ENCODE measurements at regions not wholly inside any gene's neighbourhood (a gene's known extent, or its start where the extent isn't known, plus 50 kb on each side); places are given as distances from the start of the nearest gene placed in this dataset.
A peak's percentile ranks its signal among the peaks of the same experiment; 100 is the strongest.

- no peak for DNase-seq
- Mint-ChIP-seq H3K4me3 (no peak overlapping the region), H3K27ac (no peak overlapping the region), H3K27me3 (ENCODE audit: low read depth, poor library complexity) (peaks cover 12% of the 10 kb centered on the region), H3K4me1 (peaks cover 7% of the 10 kb centered on the region), H3K9me3 (no peaks in the 10 kb centered on the region), H3K36me3 (ENCODE audit: low read depth) (no peaks in the 10 kb centered on the region)
- no peak for TF ChIP-seq CTCF (IDR thresholded peaks at IDR 0.05)
These were observed 133.3 kb upstream of the NOL4 start for GRCh38 chr18:34357944-34358580.

GRCh38 chr18:34358923-34359322, 134.2 kb upstream of the NOL4 start:
- Mint-ChIP-seq H3K9me3 (no peaks in the 10 kb centered on the region), H3K27ac (peak overlapping the region; percentile 40), H3K27me3 (ENCODE audit: low read depth, poor library complexity) (peaks cover 12% of the 10 kb centered on the region), H3K4me3 (no peak overlapping the region), H3K36me3 (ENCODE audit: low read depth) (no peaks in the 10 kb centered on the region), H3K4me1 (peaks cover 7% of the 10 kb centered on the region)
- TF ChIP-seq CTCF (IDR thresholded peaks at IDR 0.05), result no peak
- peak; percentile 16 for DNase-seq

- Mint-ChIP-seq H3K36me3 (ENCODE audit: low read depth) (no peaks in the 10 kb centered on the region), H3K27ac (no peak overlapping the region), H3K4me3 (no peak overlapping the region), H3K27me3 (ENCODE audit: low read depth, poor library complexity) (peaks cover 9% of the 10 kb centered on the region), H3K9me3 (no peaks in the 10 kb centered on the region), H3K4me1 (peaks cover 4% of the 10 kb centered on the region)
- no peak for DNase-seq
- TF ChIP-seq CTCF (IDR thresholded peaks at IDR 0.05), result no peak
These were observed 140.0 kb upstream of the NOL4 start for GRCh38 chr18:34364699-34365098.

GRCh38 chr18:34370704-34371395, 146.1 kb upstream of the NOL4 start:
- no peak overlapping the region for H3K4me3 Mint-ChIP-seq
- peaks cover 7% of the 10 kb centered on the region for H3K27me3 Mint-ChIP-seq (ENCODE audit: low read depth, poor library complexity)
- H3K9me3 Mint-ChIP-seq, result no peaks in the 10 kb centered on the region
- no peak for TF ChIP-seq CTCF (IDR thresholded peaks at IDR 0.05)
- no peak overlapping the region for H3K27ac Mint-ChIP-seq
- no peak for DNase-seq
- H3K4me1 Mint-ChIP-seq, result no peaks in the 10 kb centered on the region
- H3K36me3 Mint-ChIP-seq (ENCODE audit: low read depth), result no peaks in the 10 kb centered on the region

- Mint-ChIP-seq H3K9me3 (no peaks in the 10 kb centered on the region), H3K4me3 (no peak overlapping the region), H3K27ac (no peak overlapping the region), H3K4me1 (no peaks in the 10 kb centered on the region), H3K27me3 (ENCODE audit: low read depth, poor library complexity) (peaks cover 4% of the 10 kb centered on the region), H3K36me3 (ENCODE audit: low read depth) (no peaks in the 10 kb centered on the region)
- no peak for TF ChIP-seq CTCF (IDR thresholded peaks at IDR 0.05)
- DNase-seq, result no peak
These were observed 155.6 kb upstream of the NOL4 start for GRCh38 chr18:34380326-34380725.

GRCh38 chr18:34385311-34385710, 160.6 kb upstream of the NOL4 start:
- TF ChIP-seq CTCF (IDR thresholded peaks at IDR 0.05), result no peak
- no peaks in the 10 kb centered on the region for H3K36me3 Mint-ChIP-seq (ENCODE audit: low read depth)
- H3K27ac Mint-ChIP-seq, result no peak overlapping the region
- peaks cover 4% of the 10 kb centered on the region for H3K27me3 Mint-ChIP-seq (ENCODE audit: low read depth, poor library complexity)
- H3K4me1 Mint-ChIP-seq, result no peaks in the 10 kb centered on the region
- no peaks in the 10 kb centered on the region for H3K9me3 Mint-ChIP-seq
- no peak for DNase-seq
- H3K4me3 Mint-ChIP-seq, result no peak overlapping the region
